Naive B cell (primary cell): ENCODE measurements at regions not wholly inside any gene's neighbourhood (a gene's known extent, or its start where the extent isn't known, plus 50 kb on each side); places are given as distances from the start of the nearest gene placed in this dataset.
"Not testable (repeated sequence)": the region's sequence is repeated elsewhere in the genome, so short reads cannot be mapped to it uniquely, and the experiment has no call there.

Experiments used
- ATAC-seq, 2 donors: fragments of 150-1000 bp; cut with Tn5 transposase; 2 replicates each; pipeline ENCODE4 v1.10.0; 2021; ENCODE audit warnings: low read depth in 2 of 2, mild to moderate bottlenecking in 2 of 2, moderate library complexity in 2 of 2
- DNase-seq: peaks from one replicate; pipeline ENCODE4 v3.0.0; 2022
- H3K27ac Mint-ChIP-seq, 6 donors: one replicate each; pipeline ENCODE4 v1.8.0; 2020 to 2022; ENCODE audit warnings: mild to moderate bottlenecking in 6 of 6, mixed read lengths in 6 of 6, moderate library complexity in 5 of 6, inconsistent platforms in 2 of 6
- H3K27me3 Mint-ChIP-seq, 3 donors: one replicate each; pipeline ENCODE4 v1.8.0; 2021 to 2022; ENCODE audit warnings: mixed read lengths in 3 of 3, mild to moderate bottlenecking in 1 of 3
- H3K36me3 Mint-ChIP-seq, 2 donors: one replicate each; pipeline ENCODE4 v1.8.0; 2020 to 2022; ENCODE audit warnings: mixed read lengths in 2 of 2, inconsistent platforms in 1 of 2, mild to moderate bottlenecking in 1 of 2
- H3K4me1 Mint-ChIP-seq, 3 donors: one replicate each; pipeline ENCODE4 v1.8.0; 2020 to 2022; ENCODE audit warnings: mixed read lengths in 3 of 3, inconsistent platforms in 1 of 3, mild to moderate bottlenecking in 1 of 3, moderate library complexity in 1 of 3
- H3K4me3 Mint-ChIP-seq, 8 donors: one replicate each; pipeline ENCODE4 v1.8.0; 2020 to 2022; ENCODE audit warnings: mild to moderate bottlenecking in 8 of 8, mixed read lengths in 8 of 8, moderate library complexity in 8 of 8, inconsistent platforms in 2 of 8
- H3K9me3 Mint-ChIP-seq, 7 donors: one replicate each; pipeline ENCODE4 v1.8.0; 2020 to 2022; ENCODE audit warnings: mixed read lengths in 7 of 7, mild to moderate bottlenecking in 5 of 7, inconsistent platforms in 2 of 7, moderate library complexity in 1 of 7

DNA sequence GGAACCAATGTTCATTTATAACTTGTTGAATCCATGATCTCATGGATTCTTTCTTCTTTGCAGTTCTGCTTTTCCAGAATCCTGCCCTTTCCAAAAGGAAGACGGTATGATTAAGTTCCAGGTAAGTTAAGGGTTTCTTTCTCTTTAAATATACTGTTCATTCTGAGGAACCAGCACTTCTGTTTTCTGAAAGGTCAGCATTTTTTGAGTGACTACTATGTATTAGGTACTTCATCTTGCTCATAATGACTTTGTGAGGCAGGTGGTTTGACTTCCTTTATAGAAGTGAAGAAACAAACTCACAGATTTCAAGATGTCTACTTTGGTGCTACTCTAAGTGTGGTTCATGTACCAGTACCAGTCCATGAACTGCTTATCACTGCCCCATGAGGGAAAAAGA lies 107.4 kb upstream of the GPR39 start:
- peaks cover 0 to 18% (median 5%) of the 10 kb centered on the region in 7 donors for H3K9me3 Mint-ChIP-seq
- H3K27ac Mint-ChIP-seq, H3K4me3 Mint-ChIP-seq, DNase-seq, ATAC-seq, H3K4me1 Mint-ChIP-seq, H3K36me3 Mint-ChIP-seq: not testable (repeated sequence)
- peaks cover 7 to 15% (median 9%) of the 10 kb centered on the region in 3 donors for H3K27me3 Mint-ChIP-seq

DNA sequence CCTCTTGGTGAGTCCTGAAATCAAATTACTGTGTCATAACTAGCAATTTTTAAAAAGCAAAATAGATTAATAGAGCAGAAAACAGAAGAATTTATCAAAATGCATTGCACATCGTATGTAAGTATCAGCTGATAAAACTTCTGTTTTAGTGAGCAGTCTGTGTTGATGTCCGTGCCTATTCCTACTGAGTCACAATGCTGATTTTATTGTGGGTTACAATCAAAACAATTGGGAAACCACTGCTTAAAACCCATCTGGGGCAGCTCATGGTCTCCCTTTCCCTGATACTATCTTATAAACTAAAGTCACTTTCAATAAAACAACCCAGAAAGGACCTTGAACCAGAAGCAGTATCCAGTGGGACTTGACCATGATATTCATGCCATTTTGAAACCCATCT lies 101.1 kb upstream of the GPR39 start:
- H3K27me3 Mint-ChIP-seq, H3K4me1 Mint-ChIP-seq, H3K36me3 Mint-ChIP-seq, H3K9me3 Mint-ChIP-seq, H3K27ac Mint-ChIP-seq, H3K4me3 Mint-ChIP-seq, DNase-seq, ATAC-seq: not testable (repeated sequence)

DNA sequence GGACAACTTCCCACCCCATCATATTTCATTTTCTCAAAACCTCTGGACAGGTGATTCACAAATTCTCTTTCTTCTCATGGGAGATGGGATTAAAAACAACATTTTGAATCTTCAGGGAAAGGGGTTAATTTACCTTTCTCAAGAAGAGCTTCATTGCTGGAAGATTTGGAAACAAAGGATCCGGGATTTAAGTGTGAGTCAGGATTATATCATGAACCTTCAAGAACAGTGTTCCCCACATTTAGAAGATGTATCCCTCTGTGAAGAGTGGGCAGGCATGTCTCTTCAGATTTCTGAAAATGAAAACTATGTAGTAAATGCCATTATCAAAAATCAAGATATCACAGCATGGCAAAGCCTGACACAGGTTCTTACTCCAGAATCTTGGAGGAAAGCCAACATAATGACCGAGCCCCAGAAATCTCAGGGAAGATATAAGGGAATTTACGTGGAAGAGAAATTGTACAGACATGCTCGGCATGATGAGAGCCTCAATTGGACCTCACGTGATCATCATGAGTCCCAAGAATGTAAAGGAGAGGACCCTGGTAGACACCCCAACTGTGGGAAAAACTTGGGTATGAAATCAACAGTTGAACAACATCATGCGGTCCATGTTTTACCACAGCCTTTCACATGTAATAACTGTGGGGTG lies 99.5 kb upstream of the GPR39 start:
- not testable (repeated sequence) for H3K4me1 Mint-ChIP-seq, H3K27me3 Mint-ChIP-seq, H3K4me3 Mint-ChIP-seq, DNase-seq, H3K36me3 Mint-ChIP-seq, ATAC-seq, H3K27ac Mint-ChIP-seq, H3K9me3 Mint-ChIP-seq

DNA sequence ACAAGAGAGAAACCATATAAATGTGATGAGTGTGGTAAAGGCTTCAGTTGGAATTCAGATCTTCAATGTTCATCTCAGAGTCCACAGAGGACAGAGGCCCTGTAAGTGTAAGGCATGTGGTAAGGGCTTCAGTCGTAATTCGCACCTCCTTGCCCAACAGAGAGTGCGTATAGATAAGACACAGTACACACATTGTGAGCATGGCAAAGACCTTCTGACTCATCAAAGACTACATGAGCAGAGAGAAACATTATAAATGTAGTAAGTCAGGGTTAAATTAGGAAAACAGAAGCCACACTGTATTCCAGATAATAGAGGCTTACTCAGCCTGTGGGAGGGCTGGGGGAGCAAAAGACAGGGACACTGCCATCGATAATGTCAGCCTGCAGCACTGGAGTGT lies 98.1 kb upstream of the GPR39 start:
- DNase-seq, H3K27ac Mint-ChIP-seq, H3K4me1 Mint-ChIP-seq, H3K4me3 Mint-ChIP-seq, H3K36me3 Mint-ChIP-seq, ATAC-seq, H3K27me3 Mint-ChIP-seq, H3K9me3 Mint-ChIP-seq: not testable (repeated sequence)

DNA sequence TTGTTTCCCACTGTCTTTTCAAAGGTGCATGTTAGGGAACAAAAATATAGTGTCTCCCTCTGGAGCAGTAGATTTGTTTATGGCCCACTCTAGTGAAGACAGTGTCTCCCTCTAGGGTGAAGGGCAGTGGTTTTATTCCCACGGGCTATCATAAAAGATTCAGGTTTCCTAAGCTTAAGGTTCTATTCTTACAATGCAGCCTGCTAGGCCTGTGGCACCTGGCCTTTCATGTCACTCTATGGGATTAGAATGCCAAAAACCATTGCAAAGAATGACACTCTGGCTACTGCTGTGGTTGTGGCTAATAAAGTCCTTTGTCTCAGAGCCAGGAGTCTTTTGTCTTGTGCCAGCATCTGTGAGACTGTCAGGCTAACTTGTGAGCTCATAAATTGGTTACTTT lies 92.6 kb upstream of the GPR39 start:
- H3K4me3 Mint-ChIP-seq, H3K27me3 Mint-ChIP-seq: not testable (repeated sequence)

DNA sequence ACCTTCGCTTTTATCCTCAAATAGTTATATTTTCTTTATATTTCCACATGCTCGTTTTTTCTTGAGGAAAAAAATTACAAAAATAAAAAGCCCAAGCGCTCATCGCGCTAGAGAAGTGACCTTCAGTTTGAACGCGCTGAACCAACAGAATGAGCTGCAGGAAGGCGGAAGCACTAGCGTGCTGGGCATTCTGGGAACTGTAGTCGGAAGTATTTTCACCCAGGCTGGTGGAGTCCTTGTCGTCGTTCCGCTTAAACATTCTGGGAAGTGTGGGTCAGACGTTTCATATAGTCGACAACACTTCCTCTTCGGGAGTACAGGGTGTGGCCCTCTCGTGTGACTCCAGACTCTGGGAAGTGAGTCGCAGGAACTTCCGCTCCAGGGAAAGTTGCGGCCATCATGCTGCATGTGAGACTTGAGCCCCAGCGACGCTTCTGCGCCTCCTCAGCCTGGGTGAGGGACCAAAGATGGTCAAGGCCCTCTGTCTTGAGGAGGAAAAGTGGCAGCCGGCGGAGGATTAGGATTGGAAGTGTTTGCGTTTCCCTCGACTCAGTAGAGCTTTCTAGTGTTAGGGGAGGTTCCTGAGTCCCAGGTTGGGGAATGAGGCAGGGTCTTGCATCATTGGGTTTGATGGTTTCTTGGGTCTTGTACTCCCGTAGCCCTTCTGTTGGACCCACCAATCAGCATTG lies 84.1 kb upstream of the GPR39 start:
- H3K36me3 Mint-ChIP-seq, H3K27me3 Mint-ChIP-seq, ATAC-seq, H3K4me1 Mint-ChIP-seq, DNase-seq, H3K27ac Mint-ChIP-seq, H3K4me3 Mint-ChIP-seq: not testable (repeated sequence)
- peaks cover 0 to 11% (median 0%) of the 10 kb centered on the region in 7 donors for H3K9me3 Mint-ChIP-seq

More for the DNA sequence above, 92.6 kb upstream of the GPR39 start:
- not testable (repeated sequence) for ATAC-seq, H3K9me3 Mint-ChIP-seq, H3K4me1 Mint-ChIP-seq, H3K36me3 Mint-ChIP-seq, DNase-seq, H3K27ac Mint-ChIP-seq

DNA sequence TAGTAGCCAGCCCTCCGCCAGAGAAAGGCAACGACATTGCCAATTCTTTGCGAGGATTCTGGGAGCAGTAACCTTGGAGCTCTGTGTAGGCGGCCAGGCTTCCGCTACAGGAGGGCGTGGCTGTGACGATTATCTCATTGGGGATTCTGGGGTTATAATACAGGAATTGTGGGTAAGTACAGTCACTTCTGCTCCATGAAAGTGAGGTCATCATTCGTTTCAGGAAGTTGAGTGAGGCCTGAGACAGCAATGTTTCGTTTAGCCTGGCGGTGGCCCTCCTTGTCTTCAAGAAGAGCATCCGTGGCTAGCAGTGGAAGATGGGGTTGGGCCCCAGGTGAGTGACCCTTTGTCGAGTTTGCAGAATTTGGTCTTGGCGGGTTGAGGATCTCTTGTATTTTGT lies 79.5 kb upstream of the GPR39 start:
- not testable (repeated sequence) for H3K27ac Mint-ChIP-seq, ATAC-seq, H3K4me3 Mint-ChIP-seq, H3K9me3 Mint-ChIP-seq, DNase-seq, H3K36me3 Mint-ChIP-seq, H3K4me1 Mint-ChIP-seq, H3K27me3 Mint-ChIP-seq

DNA sequence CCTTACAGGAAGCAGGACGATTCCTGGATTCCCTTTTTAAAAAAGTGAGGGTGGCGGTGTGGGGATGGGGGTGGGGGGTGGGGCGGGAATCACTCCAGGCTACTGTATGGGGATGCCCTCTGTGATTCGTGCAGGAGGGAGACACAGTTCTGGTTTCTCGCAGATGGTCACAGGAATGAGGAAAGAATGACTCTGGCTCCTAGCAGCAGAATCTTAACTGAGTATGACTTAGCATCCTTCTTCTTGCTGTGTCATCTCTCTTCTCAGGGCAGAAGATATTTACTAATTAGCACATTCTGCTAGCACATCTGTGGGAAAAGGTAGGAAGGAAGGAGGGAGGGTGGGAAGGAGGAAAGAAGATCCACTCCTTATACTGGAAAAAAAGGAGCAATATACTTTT lies 78.8 kb upstream of the GPR39 start:
- not testable (repeated sequence) for H3K36me3 Mint-ChIP-seq, H3K9me3 Mint-ChIP-seq, ATAC-seq, H3K4me3 Mint-ChIP-seq, H3K27ac Mint-ChIP-seq, DNase-seq, H3K27me3 Mint-ChIP-seq, H3K4me1 Mint-ChIP-seq

DNA sequence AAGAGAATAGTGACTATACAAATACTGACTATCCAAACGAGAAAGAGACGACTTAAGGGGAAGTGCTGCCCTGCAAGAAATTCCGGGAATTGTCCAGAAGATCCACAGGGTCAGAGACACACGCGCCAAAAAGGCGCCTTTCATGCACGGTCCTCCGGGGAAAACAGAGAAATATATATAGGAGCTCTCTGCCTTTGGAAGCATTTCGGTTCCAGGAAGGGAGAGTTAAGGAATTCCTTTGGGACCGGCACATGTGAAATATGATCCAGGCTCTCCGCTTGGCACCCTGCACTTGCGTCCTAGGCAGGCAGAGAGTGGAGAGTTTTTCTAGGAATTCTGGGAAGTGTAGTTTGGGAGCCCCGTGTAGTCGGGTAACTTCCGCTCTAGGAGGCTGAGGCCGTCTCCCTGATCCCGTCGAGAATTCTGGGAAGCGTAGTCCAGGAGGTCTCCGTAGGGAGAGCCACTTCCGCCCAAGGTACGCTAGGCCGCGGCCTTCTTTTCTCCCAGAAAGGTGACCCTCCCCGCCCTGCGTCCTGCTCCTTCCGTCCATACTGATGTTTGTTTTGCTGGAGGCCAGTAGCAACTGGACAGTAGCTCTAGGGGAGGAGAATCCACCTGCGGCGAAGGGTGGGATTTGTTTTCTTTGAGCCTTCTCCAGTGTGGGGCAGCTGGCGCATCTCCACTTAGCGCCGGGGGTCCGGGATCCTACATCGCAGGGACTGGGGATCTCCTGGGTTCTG lies 69.4 kb upstream of the GPR39 start:
- not testable (repeated sequence) for H3K4me1 Mint-ChIP-seq, H3K9me3 Mint-ChIP-seq, H3K36me3 Mint-ChIP-seq, DNase-seq, ATAC-seq
- Mint-ChIP-seq H3K27me3 (peaks cover 9 to 31% (median 25%) of the 10 kb centered on the region in 3 donors), H3K4me3 (peak overlapping the region in 1 of 8 donors; percentile 69), H3K27ac (peak overlapping the region in 1 of 6 donors; percentile 68)

DNA sequence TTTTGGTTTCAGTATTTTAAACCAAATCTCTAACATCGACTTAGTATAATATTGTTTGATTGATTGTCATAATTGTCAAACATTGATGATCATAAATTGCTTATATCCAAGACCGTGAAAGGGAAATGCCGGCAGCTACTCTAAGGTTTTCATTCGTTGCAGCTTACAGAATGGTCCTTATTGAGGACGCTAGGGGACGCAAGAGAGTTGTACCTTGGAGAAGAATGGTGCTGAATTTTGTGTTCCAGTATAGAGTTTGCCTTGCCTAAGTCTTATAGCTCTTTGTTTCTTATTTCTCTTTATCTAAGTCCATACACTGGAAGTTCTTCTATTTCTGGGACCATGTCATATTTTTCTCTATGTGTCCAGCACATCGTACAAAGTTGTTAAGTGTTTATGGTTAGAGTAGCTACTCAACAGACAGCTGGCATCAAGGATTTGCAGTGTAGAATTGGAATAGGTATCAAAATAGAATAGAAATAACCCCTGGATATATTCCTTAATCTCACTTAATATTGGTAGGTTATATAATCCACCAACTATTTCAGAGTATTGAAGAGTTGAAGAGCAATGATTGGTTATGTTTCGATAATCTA lies 67.4 kb upstream of the GPR39 start:
- H3K4me3 Mint-ChIP-seq, H3K9me3 Mint-ChIP-seq, H3K36me3 Mint-ChIP-seq, H3K4me1 Mint-ChIP-seq, H3K27ac Mint-ChIP-seq, ATAC-seq, DNase-seq: not testable (repeated sequence)
- peaks cover 14 to 31% (median 25%) of the 10 kb centered on the region in 3 donors for H3K27me3 Mint-ChIP-seq

DNA sequence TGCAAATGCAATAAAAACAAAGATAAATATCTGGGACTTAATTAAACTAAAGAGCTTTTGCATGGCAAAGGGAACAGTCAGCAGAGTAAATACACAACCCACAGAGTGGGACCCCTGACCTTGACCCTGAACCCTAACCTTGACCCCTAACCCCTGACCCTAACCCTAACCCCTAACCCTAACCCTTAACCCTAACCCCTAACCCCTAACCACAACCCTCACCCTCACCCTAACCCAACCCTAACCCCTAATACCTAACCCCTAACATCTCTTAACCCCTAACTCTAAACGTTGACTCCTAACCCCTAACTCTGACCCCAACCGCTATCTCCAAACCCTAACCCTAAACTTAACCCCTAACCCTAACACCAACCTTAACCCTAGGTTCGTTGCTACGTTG lies 64.9 kb upstream of the GPR39 start:
- not testable (repeated sequence) for H3K4me1 Mint-ChIP-seq, ATAC-seq, DNase-seq, H3K36me3 Mint-ChIP-seq, H3K9me3 Mint-ChIP-seq, H3K27ac Mint-ChIP-seq
- Mint-ChIP-seq H3K27me3 (peaks cover 17 to 28% (median 23%) of the 10 kb centered on the region in 3 donors), H3K4me3 (peak overlapping the region in 1 of 8 donors; percentile 65)

DNA sequence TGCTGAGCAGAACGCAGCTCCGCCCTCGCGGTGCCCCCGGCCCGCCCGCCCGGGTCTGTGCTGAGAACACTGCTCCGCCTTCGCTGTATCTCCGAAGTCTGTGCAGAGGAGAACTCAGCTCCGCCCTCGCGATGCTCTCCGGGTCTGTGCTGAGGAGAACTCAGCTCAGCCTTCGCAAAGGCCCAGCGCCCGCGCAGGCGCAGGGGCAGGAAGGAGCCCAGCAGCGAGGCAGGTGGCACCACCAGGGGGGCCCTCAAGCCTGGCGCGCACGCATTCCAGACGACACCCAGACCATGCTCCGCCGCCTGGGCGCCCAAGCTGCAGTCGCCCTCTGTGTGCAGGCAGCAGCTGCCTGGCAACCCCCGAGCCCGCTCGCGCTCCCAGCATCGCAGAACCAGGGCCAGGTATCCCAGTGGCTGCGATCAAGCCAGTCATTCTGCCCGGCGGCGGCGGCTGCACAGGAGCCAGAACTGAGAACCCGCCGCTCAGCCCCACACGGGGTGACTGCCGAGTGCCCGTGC lies 64.1 kb upstream of the GPR39 start:
- not testable (repeated sequence) for H3K9me3 Mint-ChIP-seq, H3K4me3 Mint-ChIP-seq, DNase-seq, H3K27ac Mint-ChIP-seq, ATAC-seq, H3K36me3 Mint-ChIP-seq, H3K4me1 Mint-ChIP-seq
- H3K27me3 Mint-ChIP-seq: peaks cover 13 to 24% (median 18%) of the 10 kb centered on the region in 3 donors

DNA sequence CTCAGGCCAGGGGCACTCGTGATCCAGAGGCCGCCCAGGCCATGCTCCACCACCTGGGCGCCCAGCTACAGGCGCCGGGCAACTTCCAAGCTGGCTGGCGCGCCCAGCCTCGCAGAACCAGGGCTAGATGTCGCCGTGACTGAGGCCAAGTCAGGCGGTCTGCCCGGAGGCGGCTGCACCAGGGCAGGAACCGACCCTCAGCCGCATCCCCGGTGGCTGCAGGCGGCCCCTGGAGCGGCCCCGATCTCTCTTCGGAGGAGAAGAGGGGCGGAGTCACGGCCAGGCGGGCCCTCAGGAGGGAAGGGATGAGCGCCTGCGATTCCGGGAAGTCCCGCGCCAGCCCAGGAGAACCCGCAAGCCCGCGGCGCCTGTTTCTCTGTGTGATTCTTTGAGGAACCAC lies 63.2 kb upstream of the GPR39 start:
- H3K27ac Mint-ChIP-seq, H3K4me1 Mint-ChIP-seq, H3K36me3 Mint-ChIP-seq, H3K9me3 Mint-ChIP-seq, ATAC-seq, DNase-seq: not testable (repeated sequence)
- H3K4me3 Mint-ChIP-seq: peak overlapping the region in 1 of 8 donors; percentile 72
- peaks cover 13 to 24% (median 18%) of the 10 kb centered on the region in 3 donors for H3K27me3 Mint-ChIP-seq
